Globus pallidus (tissue), 1 donor: ENCODE measurements at regions not wholly inside any gene's neighbourhood (a gene's known extent, or its start where the extent isn't known, plus 50 kb on each side); places are given as distances from the start of the nearest gene placed in this dataset.

Experiments used
- DNase-seq: peaks from one replicate; pipeline ENCODE4 v3.0.0-alpha.2; 2015; ENCODE audit warnings: low spot score

DNA sequence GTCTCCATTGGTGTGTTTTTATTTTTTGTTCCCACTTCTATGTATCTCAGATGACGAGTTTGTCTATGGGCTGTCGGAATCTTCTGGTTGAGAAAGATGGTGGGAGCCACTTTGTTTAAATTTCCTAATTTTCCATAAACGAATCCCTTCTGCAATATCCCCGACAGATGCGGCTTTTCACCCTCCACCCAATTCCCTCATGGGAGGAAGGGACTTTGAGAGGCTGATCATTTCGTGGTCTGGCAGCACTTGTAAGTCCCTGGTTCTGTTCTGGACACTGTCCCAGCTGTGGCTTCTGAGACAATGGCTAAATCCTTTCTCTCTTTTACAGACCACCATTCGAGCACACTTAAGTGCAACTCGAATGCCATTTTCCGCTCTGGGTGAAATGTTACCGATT, 72.2 kb upstream of the PUDP start:
- no peak for DNase-seq

DNA sequence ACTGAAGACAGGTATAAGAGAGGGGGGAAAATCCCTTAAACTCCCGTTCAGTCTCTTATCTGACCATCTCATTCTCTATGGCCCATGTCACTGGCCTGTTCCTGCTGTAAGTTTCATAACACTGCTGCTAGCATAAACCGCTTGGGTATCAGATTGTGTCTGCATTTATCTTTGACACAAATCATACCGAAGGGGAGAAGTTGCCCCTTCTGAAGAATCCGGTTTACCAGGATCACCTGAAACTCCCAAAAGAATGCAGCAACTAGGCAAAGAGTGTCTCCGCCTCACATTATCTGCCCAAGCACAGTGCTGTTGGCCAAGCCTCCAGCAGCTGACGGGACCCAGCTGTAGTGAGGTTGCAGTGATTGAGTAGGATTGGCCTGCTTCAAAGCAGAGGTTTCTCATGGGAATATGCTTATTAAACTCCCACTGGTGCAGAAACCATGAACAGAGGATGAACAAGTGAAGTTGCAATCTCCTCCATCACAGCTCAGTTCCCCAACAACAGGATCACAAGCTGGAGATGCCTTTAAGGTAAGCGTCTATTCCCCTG, 71.3 kb upstream of the PUDP start:
- no peak for DNase-seq

DNA sequence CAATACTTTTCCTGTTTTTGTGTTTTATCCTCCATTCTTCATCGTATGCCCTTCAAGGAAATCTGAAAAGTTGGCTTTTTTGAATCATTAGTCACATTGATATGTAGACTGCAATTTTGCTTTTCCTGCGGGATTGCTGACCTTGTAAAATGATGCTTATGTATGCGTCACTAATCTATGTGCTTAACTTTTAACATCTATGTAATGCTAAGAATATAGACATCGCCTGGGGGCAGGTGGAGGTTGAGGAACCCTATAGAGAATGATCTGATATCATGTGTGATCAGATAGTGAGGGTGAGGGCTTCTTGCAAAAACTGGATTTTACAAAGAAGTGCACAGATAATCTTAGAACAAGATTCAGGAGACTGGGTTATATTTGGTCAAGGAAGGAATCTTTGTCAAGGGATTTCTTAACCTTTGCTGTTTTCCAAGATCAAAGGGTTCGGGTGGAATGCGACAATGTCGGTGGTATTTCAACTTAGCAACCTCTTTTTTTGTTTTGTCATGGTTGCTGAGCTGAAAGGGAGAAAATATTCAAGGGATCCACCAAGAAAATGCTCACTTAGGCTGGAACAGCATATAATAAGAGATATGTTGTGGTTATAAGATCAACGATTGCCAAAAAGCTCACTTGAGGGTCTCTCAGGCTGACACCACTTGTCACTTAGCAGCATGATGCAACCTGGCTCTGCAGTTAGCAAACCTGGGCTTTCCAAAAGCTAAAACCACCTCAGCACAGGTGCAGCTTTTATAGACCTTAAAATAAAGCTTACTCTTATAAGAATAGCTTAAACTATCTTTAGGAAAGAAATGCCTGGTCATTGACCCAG, 70.6 kb upstream of the PUDP start:
- no peak for DNase-seq

DNA sequence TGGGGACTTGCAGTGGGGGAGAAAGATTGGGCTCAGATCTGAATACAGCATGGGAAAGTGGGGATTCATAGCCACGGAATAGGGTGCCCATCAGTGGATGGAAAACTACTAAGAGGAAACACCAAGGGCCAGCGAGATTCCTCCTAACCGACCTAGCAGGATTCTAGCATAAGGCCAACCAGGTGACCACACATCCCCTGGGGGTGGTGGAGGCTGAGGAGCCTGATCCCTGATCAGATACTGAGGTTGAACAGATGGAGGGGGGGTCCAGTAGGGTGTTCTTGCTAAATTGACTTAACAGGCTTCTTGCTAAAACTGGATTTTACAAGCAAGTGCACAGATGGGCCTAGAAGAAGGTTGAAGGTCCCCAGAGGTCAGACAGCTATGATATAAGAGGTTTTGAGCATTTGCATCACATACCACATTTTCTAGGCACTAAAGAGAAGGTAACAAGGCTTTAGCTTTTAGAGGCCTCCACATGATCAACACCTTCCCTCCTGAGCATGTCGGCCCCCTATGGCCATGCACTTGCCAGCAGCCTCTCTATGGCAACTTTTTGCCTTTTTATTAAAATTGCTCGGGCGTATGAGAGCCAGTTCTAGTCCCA, 69.1 kb upstream of the PUDP start:
- DNase-seq: no peak

DNA sequence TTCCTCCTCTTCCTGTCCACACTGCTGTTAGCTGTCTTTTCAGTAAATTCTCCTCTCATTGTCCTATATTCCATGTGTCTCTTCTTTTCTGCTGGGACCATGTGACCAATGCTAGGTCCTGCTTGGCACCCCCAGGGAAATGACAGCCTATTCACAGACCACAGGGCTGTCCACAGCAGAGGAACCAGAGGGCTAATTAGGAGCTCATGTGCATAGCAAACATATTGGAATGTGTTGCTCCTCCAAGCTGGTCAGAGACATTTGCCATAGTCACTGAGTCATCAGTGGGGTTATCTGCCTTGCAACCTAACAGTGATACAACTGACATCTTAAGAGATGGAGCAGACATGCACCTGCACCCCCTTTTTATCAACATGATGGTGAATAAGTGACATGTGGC, 67.9 kb upstream of the PUDP start:
- no peak for DNase-seq

DNA sequence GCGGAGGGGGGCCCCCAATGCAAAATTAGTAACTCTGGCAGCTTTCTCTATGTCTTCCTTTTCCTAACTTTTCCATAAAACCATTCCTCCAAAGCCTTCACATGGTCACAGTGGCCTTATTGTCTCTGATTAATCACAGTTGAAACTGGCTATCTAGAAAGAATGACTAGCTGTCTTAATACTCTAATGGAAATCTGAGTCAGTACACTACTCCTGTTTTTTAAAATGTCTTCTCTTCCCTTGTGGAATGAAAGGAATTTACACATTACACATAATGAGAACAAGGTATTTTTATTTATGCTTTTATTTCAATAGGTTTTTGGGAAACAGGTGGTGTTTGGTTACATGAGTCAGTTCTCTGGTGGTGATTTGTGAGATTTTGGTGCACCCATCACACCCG, 66.3 kb upstream of the PUDP start:
- DNase-seq: no peak

DNA sequence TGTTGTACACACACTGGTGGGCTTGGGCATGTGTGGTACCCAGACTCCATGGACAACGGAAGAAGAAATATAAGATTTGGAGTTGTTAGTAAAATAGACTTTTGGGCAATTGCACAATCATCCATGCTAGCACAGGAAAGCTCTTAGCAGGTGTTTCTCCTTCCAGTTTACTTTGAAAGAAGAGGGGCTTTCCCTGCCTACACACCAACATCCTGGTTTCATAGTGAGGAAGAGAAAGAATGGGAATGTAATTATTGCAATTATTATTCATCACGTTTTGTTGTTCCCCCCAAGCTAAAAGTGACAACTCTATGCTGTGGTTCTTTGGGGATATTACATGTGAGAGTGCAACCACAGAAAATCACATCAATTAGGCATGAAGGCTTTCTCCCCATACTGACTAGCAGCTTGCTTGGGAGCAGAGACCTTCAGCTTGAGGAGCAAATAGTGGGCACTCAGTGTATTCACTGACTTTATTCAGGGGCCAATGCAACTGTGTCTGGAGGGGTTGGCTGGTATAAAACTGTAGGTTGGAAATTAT, 57.2 kb upstream of the PUDP start:
- no peak for DNase-seq

DNA sequence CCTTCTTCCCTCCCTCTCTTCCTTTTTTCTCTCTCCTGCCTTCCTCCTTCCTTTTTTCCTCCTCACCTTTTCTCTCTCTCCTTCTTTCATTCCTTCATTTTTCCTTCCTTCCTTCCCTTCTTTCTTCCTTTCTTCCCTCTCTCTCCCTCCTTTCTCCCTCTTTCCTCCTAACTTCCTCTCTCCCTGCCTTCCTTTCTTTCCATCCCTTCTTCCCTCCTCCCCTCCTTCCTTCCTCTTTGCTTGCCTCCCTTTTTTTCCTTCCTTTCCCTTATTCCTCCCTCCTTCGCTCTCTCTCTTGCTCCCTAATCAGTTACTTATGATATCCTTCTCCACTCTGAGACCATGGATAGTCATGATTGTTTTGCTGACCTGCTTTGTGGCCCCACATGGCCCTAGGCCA, 56.7 kb upstream of the PUDP start:
- no peak for DNase-seq

DNA sequence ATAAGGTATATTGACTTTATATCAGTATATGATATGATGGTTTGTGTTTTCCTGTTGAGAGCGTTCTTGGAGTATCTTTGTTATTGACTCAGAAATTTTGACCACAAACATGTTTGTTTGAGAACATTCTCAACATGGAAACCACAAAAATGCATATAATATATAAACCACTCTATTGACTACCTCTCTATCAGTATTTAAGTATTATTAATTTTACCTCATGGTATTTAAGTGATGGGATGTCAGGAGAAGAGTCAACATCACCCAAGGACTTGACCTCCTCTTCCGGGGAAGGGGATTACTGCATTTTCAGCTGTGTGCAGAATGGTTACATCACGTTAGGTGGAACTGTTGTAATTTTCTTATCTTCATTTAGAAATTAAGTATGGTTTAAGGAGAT, 54.3 kb upstream of the PUDP start:
- no peak for DNase-seq

DNA sequence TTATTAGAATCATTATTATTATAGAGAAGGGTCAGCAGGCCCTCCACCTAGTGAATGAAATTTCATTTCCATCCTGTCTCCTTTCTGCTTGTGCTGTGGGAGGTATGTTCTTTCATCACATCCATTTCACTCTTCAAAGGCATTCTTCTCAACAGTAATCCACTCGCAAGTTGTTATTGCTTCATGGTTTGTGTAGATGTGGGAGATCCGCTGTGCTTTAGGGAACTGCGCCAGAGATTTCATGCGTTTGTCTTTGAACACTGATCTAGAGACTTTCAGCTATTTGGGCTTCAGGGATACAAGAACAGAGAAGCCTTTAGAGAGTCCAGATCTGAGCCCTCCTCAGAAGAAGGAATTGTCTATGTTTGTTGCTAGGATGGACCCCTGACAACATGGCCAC, 53.5 kb upstream of the PUDP start:
- DNase-seq: no peak

DNA sequence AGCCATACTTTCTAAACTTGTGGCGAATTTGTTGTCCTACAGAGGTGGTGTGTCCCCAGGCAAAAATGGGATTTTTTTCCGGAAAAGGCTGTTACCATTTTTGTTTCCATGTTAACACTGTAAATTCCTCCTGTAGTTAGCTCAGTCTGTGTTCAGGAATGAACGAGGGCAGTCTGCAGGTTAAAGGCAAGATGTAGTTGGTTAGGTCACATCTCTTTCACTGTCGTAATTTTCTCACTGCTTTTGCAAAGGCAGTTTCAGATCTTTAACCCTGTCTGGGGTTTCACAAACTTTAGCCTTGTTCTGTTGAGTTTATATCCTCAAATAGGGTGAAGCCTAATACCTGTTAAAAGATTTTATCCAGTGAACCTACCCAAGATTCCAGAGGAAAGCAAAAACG, 50.5 kb upstream of the PUDP start:
- DNase-seq: no peak
